Mucosa of rectum (tissue), 2 donors: ENCODE measurements at regions not wholly inside any gene's neighbourhood (a gene's known extent, or its start where the extent isn't known, plus 50 kb on each side); places are given as distances from the start of the nearest gene placed in this dataset.

Experiments
- H3K27ac ChIP-seq, 2 donors: one replicate each; pipeline ENCODE4 v1.7.0; 2013; ENCODE audit warnings: inconsistent platforms in 2 of 2, low read depth in 2 of 2, low read length in 2 of 2
- H3K27me3 ChIP-seq, 2 donors: one replicate each; pipeline ENCODE4 v1.7.0; 2013; ENCODE audit warnings: low read length in 2 of 2; ENCODE audit not compliant: control insufficient read depth in 2 of 2, insufficient read depth in 2 of 2
- H3K36me3 ChIP-seq, 2 donors: one replicate each; pipeline ENCODE4 v1.7.0; 2013; ENCODE audit warnings: low read length in 2 of 2; ENCODE audit not compliant: control insufficient read depth in 2 of 2, insufficient read depth in 2 of 2
- H3K4me1 ChIP-seq, 2 donors: one replicate each; pipeline ENCODE4 v1.7.0; 2013; ENCODE audit warnings: low read length in 2 of 2, mild to moderate bottlenecking in 1 of 2; ENCODE audit not compliant: control insufficient read depth in 2 of 2, insufficient read depth in 2 of 2
- H3K4me3 ChIP-seq, 2 donors: one replicate each; pipeline ENCODE4 v1.7.0; 2013; ENCODE audit warnings: low read length in 2 of 2
- H3K9ac ChIP-seq, 2 donors: one replicate each; pipeline ENCODE4 v1.7.0; 2013; ENCODE audit warnings: low read length in 2 of 2, low read depth in 1 of 2, mild to moderate bottlenecking in 1 of 2
- H3K9me3 ChIP-seq, 2 donors: one replicate each; pipeline ENCODE4 v1.7.0; 2013; ENCODE audit warnings: low read length in 2 of 2; ENCODE audit not compliant: control insufficient read depth in 2 of 2
- donor health status: healthy.
- donor health status: Normal muscosa, but diverticular disease.

DNA sequence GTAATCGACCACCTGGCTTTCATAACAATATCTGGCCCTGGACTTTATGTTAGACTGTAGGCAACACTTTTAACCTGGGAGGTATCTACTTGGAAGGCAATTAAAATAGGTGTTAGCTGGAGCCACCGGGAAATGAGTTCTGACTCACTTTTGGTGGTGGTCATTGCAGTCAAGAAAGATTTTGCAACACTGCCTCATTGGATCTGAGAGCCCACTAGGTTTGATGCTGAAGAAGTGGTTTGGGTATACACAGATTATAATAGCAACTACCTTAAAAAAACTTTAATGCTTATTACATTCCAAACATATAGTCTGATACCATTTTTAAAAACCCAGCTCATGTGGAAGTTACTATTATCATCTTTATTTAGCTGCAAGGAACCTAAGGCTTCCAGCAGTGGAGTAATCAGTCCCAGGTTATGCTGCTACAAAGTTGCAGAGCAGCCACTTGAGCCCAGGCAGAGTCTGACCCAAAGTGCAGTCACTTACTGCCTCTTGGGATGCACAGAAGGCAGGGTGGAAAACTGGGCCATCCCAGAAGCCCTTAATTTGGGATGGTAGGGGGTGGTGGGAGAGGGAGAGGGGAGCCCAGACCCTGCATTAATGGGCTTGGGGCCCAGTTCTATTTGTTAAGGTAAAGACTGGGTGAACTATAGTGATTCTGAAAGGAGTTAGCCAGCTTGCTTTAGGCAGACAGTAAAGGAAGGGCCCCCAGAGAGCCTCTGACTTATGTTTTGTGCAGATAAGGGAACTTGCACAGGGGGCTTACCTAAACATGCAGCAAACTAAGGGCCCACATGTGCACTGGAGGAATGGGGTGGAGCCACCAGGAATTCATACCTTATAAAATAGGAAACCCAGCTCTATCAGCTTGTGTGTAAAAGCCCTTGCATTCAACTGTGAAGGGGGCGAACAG is 149.4 kb downstream of the SNX19 start:
- Histone ChIP-seq H3K36me3 (no peaks in the 10 kb centered on the region), H3K9ac (no peak overlapping the region), H3K4me3 (no peak overlapping the region), H3K27ac (no peak overlapping the region), H3K27me3 (no peaks in the 10 kb centered on the region), H3K9me3 (no peaks in the 10 kb centered on the region), H3K4me1 (peaks cover 0 to 2% of the 10 kb centered on the region in 2 donors)

DNA sequence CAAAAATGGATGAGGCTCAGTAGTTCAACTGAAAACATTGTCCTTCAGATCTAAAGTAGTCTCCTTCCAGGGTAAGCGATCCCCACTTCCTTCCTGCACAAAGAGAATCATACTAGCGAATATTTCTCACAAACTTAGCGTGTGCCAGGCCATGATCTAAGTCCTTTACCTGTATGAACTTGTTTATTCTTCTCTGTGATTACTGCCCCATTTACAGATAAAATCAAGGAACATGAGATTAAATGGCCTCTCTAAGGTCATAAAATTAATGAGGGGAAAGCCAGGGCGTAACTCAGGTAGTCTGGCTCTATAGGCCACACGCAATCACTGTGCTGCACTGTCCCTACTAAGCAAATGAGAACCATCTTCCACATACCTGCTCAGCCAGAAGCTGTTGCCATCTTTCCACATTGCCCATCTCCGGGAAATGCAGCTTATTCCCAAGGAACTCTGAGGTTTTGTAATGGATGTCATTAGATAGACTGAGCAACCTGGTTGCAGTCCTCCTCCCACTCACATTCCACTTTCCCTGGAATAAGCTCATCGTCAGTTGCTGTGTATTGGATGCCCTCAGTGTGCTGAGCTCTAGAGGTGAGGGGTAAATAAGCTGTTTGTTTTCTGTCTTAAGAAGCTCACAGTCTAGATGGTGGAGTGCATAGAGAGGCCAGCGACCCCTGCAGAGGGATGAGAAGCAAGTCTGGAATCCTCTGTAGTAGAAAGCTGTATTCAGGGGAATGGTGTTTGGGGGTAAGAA is 146.3 kb downstream of the SNX19 start:
- Histone ChIP-seq H3K9ac (no peak overlapping the region), H3K27ac (no peak overlapping the region), H3K27me3 (no peaks in the 10 kb centered on the region), H3K9me3 (no peaks in the 10 kb centered on the region), H3K4me1 (peaks cover 0 to 14% of the 10 kb centered on the region in 2 donors), H3K36me3 (no peaks in the 10 kb centered on the region), H3K4me3 (no peak overlapping the region)

DNA sequence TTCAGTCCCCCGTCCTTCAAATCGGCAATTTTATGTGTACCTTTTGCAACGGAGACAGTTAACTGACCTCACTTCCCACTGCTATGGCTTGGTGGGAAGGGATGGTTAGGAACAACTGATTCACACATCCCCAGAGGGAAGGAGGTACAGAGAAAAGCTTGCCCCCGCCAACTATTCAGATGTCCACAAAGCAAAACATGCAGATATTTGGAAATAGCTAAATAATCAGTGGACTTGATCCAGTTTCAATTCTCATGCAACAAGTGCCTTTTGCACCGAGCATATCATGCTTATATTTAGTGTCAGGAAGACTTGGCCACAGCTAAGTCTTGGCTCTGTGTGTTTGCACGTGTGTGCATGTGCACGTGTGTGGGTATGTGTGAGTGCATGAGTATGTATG is 144.6 kb downstream of the SNX19 start:
- H3K9me3 ChIP-seq: no peaks in the 10 kb centered on the region
- H3K27ac ChIP-seq: no peak overlapping the region
- H3K4me3 ChIP-seq: no peak overlapping the region
- H3K27me3 ChIP-seq: no peaks in the 10 kb centered on the region
- no peak overlapping the region for H3K9ac ChIP-seq
- peaks cover 0 to 14% of the 10 kb centered on the region in 2 donors for H3K4me1 ChIP-seq
- no peaks in the 10 kb centered on the region for H3K36me3 ChIP-seq

DNA sequence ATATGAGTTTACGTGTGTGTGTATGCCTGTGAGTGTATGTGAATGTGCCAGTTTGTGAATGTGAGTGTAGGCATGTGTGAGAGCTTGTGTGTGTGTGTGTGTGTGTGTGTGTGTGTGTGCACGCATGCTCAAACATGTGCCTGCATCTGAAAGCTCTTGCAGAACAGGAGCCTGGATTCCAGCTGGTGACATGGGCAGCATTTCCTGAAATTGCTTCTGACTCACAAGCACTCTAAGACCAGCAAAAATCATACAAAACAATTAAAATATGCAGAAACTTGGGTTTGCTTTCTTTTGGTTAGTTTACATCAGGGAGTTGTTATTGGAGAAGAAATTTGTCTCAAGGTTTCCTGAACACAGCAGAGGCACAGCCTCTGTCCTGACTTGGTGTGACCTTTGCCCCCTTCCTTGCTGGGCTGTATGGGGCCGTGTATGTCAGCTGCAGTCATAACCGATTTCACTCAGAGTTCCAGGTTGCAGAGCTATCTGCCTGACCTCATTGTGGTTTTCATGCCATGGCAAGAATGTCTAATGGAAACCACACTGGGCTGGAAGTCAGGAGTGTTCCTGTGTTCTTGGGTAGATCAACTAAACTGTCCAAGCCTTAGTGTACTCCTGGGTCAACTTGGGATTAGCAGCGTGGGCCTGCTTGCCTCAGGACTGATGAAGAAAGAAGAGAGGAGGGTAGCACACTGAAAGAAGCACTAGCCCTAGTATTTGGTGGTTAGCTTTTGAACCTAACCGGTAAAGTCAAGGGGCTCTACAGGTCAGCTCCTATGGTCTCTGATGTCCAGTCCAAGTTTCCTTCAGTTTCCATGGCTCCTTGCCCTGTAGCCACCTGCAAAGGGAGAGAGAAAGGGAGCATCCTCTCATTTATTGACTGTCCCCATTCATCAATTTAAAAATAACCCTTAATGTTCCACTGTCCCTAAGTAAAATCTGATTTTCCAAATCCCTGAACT is 143.7 kb downstream of the SNX19 start:
- no peak overlapping the region for H3K27ac ChIP-seq
- no peaks in the 10 kb centered on the region for H3K36me3 ChIP-seq
- no peak overlapping the region for H3K4me3 ChIP-seq
- no peaks in the 10 kb centered on the region for H3K9me3 ChIP-seq
- peaks cover 0 to 14% of the 10 kb centered on the region in 2 donors for H3K4me1 ChIP-seq
- no peak overlapping the region for H3K9ac ChIP-seq
- no peaks in the 10 kb centered on the region for H3K27me3 ChIP-seq

DNA sequence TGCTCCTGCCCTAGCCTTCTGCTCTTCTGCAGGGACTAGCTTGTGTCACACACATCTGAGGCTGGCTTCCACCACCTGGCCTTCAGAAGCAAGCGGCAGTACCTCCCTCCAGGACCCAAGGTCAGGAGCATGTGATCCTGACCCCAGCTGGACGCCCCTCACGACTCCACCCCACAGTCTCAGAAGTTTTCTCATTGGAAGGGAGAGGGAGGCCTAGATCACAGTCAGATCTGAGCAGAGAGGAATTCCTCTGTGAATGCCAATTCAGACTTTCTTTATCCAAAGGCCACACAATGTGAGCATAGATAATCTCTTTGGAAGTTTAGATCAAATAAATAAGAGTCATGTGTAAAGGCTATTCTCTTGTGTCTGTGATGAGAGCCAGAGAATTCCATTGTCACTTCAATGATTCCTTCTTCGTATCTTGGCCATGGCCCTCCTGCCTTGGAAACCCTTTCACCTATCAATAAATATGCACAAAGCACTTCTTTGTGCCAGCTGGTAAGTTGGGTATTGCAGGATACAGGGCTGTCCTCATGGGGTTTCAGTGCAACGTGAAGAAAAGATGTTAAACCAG is 142.9 kb downstream of the SNX19 start:
- H3K36me3 ChIP-seq: no peaks in the 10 kb centered on the region
- peaks cover 0 to 14% of the 10 kb centered on the region in 2 donors for H3K4me1 ChIP-seq
- no peak overlapping the region for H3K4me3 ChIP-seq
- no peak overlapping the region for H3K9ac ChIP-seq
- H3K27me3 ChIP-seq: no peaks in the 10 kb centered on the region
- no peak overlapping the region for H3K27ac ChIP-seq
- H3K9me3 ChIP-seq: no peaks in the 10 kb centered on the region

DNA sequence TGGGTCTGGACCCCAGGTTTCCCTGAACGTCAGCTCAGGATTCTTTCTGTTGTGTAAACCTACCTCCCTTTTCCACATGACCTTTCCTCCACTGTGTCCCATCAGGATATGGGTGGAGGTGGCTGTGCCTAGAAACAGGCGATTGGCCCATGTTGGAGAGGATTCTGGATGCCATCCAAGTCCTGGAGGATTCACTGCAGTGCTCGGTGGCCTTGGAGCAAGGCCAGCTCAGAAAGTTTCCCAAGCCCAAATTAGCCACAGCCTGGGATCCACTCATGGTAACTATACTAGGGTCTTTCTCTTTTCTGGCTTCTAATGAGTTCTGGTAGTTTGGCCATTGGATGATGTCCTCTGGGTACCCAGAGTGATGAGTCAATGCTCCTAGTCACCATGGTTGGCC is 141.6 kb downstream of the SNX19 start:
- Histone ChIP-seq H3K27me3 (no peaks in the 10 kb centered on the region), H3K4me1 (peaks cover 0 to 14% of the 10 kb centered on the region in 2 donors), H3K9ac (no peak overlapping the region), H3K9me3 (no peaks in the 10 kb centered on the region), H3K27ac (no peak overlapping the region), H3K36me3 (no peaks in the 10 kb centered on the region), H3K4me3 (no peak overlapping the region)

DNA sequence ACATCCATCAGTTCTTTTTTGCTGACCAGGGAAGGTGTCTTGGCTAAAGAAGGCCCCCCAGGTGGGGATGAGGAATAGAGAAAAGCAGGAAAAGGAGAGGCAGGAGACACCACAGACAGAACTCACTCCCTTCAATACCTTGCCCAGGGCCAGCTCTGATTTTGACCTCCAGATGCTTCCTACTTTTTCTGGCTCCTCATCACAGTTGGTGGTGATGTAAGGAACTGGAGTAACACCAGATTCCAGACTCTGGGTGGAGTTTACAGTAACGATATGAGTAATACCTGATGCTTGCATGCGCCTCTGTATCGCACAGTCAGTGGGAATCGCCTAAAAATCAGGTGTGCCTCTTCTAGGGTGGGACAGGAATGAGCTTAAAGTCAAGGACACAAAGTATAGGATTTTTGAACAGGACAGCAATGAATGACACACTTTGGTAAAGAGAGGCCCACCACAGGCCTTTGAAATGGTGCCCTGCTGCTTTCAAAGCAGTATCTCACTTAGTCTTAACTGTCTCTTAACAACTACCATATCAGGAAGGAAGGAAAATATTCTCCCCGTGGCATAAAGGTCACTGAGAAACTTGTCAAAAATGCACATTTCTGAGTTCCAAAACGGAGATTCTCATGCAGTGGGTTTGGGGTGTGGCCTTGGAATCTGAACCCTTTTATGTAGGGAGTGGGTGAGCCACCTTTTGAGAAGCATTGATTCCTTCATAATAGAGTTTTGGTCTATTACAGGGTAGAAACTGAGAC is 140.8 kb downstream of the SNX19 start:
- H3K36me3 ChIP-seq: no peaks in the 10 kb centered on the region
- no peaks in the 10 kb centered on the region for H3K27me3 ChIP-seq
- H3K9me3 ChIP-seq: no peaks in the 10 kb centered on the region
- no peak overlapping the region for H3K9ac ChIP-seq
- peaks cover 0 to 14% of the 10 kb centered on the region in 2 donors for H3K4me1 ChIP-seq
- no peak overlapping the region for H3K27ac ChIP-seq
- no peak overlapping the region for H3K4me3 ChIP-seq

DNA sequence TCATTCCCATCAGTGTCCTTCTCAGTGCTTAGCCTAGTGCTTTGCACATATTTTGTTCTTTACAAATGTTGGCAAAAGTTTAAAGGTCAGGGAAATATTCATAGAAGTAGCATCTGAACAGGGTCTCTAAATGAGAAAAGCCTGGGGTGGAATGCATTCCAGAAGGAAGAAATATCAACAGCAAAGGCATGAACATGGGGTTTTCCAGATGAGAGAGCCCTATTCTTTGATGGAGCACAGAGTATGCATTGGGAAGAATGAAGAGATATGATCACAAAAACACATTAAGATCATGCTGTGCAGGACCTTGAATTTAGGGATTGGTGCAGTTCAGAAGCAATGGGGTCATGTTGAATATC is 140.2 kb downstream of the SNX19 start:
- Histone ChIP-seq H3K27me3 (no peaks in the 10 kb centered on the region), H3K9ac (no peak overlapping the region), H3K9me3 (no peaks in the 10 kb centered on the region), H3K27ac (no peak overlapping the region), H3K4me1 (peaks cover 0 to 14% of the 10 kb centered on the region in 2 donors), H3K4me3 (no peak overlapping the region), H3K36me3 (no peaks in the 10 kb centered on the region)

DNA sequence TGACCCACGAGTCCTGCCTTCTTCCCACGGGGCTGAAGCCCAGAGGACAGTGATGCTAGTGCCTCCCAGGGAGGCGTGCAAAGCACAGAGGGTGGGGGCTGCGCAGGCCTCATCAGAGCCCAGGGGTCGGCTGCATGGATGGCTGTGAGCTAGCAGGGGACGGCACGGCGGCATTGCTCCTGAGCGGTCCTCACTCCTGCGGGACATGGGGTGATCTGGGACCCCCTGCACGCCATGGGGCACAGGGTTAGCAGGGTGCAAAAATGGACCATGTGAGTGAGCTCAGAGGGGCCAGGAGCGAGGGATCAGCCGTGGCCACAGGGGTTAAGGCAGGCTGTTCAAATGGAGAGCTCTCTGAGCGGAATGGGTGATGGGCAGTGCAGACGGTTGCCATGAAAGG is 138.3 kb downstream of the SNX19 start:
- Histone ChIP-seq H3K4me1 (peaks cover 0 to 2% of the 10 kb centered on the region in 2 donors), H3K4me3 (no peak overlapping the region), H3K27ac (no peak overlapping the region), H3K9ac (no peak overlapping the region), H3K27me3 (no peaks in the 10 kb centered on the region), H3K36me3 (no peaks in the 10 kb centered on the region), H3K9me3 (no peaks in the 10 kb centered on the region)
